OCI-LY3 (cell line): ENCODE measurements at regions not wholly inside any gene's neighbourhood (a gene's known extent, or its start where the extent isn't known, plus 50 kb on each side); places are given as distances from the start of the nearest gene placed in this dataset.

Experiments used
- H2AFZ ChIP-seq: fragments of 200-600, 300-600 bp; shearing (Covaris generic); 2 replicates; pipeline ENCODE4 v1.6.0; 2014; ENCODE audit warnings: antibody characterized with exemption, low read depth, low read length
- H3K27ac ChIP-seq: fragments of 200-600, 300-600 bp; sonication (generic); 2 replicates; pipeline ENCODE4 v1.5.1; 2014; ENCODE audit warnings: mild to moderate bottlenecking, low read length, moderate library complexity, mixed read lengths
- H3K27me3 ChIP-seq: fragments of 200-600, 300-600 bp; sonication (generic); 2 replicates; pipeline ENCODE4 v1.6.1; 2014; ENCODE audit warnings: low read depth, low read length, mixed read lengths
- H3K36me3 ChIP-seq: fragments of 200-600, 300-600 bp; sonication (generic); replicated peaks from 2 replicates; pipeline ENCODE3; 2014; ENCODE audit warnings: low read depth, low read length, mixed read lengths
- H3K4me1 ChIP-seq: fragments of 300-600, 200-600 bp; sonication (generic); 2 replicates; pipeline ENCODE4 v1.6.1; 2014; ENCODE audit warnings: low read length, mixed read lengths
- H3K4me2 ChIP-seq: fragments of 200-600, 300-600 bp; sonication (generic); 2 replicates; pipeline ENCODE4 v1.6.1; 2014; ENCODE audit warnings: low read length, mixed read lengths
- H3K4me3 ChIP-seq: fragments of 300-600, 200-600 bp; sonication (generic); 2 replicates; pipeline ENCODE4 v1.5.1; 2014; ENCODE audit warnings: antibody characterized with exemption, mild to moderate bottlenecking, low read length, moderate library complexity
- H3K79me2 ChIP-seq: fragments of 300-600, 200-600 bp; shearing (Covaris generic); 2 replicates; pipeline ENCODE4 v1.6.1; 2014; ENCODE audit warnings: mild to moderate bottlenecking, low read length, mixed read lengths
- H3K9ac ChIP-seq: fragments of 300-600, 200-600 bp; shearing (Covaris generic); 2 replicates; pipeline ENCODE4 v1.6.0; 2014; ENCODE audit warnings: mild to moderate bottlenecking, low read length, moderate library complexity
- H3K9me3 ChIP-seq: fragments of 200-600, 300-600 bp; shearing (Covaris generic); 2 replicates; pipeline ENCODE4 v1.6.1; 2014; ENCODE audit warnings: low read length, mixed read lengths; ENCODE audit not compliant: insufficient read depth
- H4K20me1 ChIP-seq: fragments of 200-600, 300-600 bp; sonication (generic); 2 replicates; pipeline ENCODE4 v1.6.1; 2016; ENCODE audit warnings: low read length, mixed read lengths; ENCODE audit not compliant: insufficient read depth
- CTCF ChIP-seq: fragments of 200-600, 300-600 bp; sonication (generic); IDR thresholded peaks from 2 replicates; pipeline ENCODE4 v1.5.1; 2014; ENCODE audit warnings: antibody characterized with exemption, low read length, low read depth
- EZH2phosphoT487 ChIP-seq: fragments of 200-600 bp; shearing (Covaris generic); IDR thresholded peaks from 2 replicates; pipeline ENCODE4 v1.6.1; 2018; ENCODE audit warnings: antibody characterized with exemption, mixed run types, low read depth

GRCh38 chr3:157589211-157589610 is 86.0 kb upstream of the VEPH1 start:
- H3K9ac ChIP-seq = no peak overlapping the region
- no peaks in the 10 kb centered on the region for H4K20me1 ChIP-seq
- H3K79me2 ChIP-seq = no peaks in the 10 kb centered on the region
- no peak overlapping the region for H3K4me2 ChIP-seq
- no peak overlapping the region for H3K27ac ChIP-seq
- no peaks in the 10 kb centered on the region for H3K36me3 ChIP-seq
- TF ChIP-seq CTCF = no peak
- no peak for TF ChIP-seq EZH2phosphoT487
- H3K9me3 ChIP-seq = no peaks in the 10 kb centered on the region
- no peaks in the 10 kb centered on the region for H3K4me1 ChIP-seq
- H2AFZ ChIP-seq = no peak overlapping the region
- no peak overlapping the region for H3K4me3 ChIP-seq
- peaks cover 12% of the 10 kb centered on the region for H3K27me3 ChIP-seq

DNA sequence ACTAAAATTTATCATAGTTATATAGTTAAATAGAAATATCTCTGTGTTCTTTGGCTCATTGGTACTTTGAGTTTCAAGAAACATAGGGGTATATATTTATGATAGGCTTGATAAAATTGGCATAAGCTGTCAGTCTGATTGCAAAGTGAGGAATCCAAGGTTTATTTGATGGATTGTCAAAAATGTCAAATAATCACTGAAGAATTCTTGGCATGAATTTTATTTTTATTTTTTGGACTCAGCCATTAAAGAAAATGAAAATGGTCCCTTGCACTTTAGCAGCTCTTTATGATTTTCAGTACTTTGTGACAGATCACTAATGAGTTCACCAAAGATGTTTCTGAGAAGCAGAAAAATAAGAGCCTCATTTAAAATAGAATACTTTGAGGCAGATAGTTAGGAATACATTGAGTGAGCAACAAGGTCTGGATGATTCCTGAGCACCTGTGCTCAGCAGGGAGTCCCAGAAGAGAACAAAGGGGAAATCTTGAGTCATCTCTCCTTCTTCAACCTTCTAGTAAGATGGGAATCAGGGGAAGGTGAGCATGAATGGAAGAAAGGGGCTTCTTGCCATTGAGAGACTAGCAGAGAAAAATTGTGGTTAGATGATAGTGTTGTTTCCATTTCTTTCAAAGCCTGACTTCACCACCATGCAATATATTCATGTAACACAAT is 85.3 kb upstream of the VEPH1 start:
- Histone ChIP-seq H3K79me2 (no peaks in the 10 kb centered on the region), H3K36me3 (no peaks in the 10 kb centered on the region), H3K27ac (no peak overlapping the region), H3K4me1 (no peaks in the 10 kb centered on the region), H3K9me3 (no peaks in the 10 kb centered on the region), H3K4me3 (no peak overlapping the region), H3K27me3 (peaks cover 12% of the 10 kb centered on the region), H4K20me1 (no peaks in the 10 kb centered on the region), H3K4me2 (no peak overlapping the region), H3K9ac (no peak overlapping the region), H2AFZ (no peak overlapping the region)
- TF ChIP-seq EZH2phosphoT487 (no peak), CTCF (no peak)

DNA sequence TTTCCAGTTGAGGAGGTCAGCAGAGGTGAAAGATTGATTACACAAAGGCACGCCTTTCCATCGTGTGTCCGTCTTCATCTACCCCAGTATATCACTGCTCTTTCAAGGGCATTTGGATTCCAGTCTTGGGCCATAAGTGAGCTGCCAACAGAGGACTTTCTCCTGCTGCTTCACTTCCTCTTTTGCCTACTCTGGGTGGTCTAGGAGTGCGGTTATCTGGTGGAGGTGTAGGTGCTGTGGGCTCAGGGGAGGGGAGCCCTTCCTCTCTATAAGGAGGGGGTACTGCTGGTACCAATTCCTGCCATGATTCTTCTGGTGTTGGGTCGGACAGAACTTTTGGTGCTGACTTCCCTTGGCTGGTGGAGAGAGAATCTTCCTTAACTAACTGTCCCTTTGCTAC is 83.1 kb upstream of the VEPH1 start:
- H3K79me2 ChIP-seq = no peaks in the 10 kb centered on the region
- no peaks in the 10 kb centered on the region for H3K27me3 ChIP-seq
- no peak overlapping the region for H3K9ac ChIP-seq
- no peaks in the 10 kb centered on the region for H3K36me3 ChIP-seq
- no peak overlapping the region for H3K4me3 ChIP-seq
- H2AFZ ChIP-seq = no peak overlapping the region
- no peaks in the 10 kb centered on the region for H3K4me1 ChIP-seq
- no peak overlapping the region for H3K4me2 ChIP-seq
- H3K27ac ChIP-seq = no peak overlapping the region
- no peaks in the 10 kb centered on the region for H3K9me3 ChIP-seq
- no peaks in the 10 kb centered on the region for H4K20me1 ChIP-seq
- TF ChIP-seq EZH2phosphoT487 (no peak), CTCF (no peak)

DNA sequence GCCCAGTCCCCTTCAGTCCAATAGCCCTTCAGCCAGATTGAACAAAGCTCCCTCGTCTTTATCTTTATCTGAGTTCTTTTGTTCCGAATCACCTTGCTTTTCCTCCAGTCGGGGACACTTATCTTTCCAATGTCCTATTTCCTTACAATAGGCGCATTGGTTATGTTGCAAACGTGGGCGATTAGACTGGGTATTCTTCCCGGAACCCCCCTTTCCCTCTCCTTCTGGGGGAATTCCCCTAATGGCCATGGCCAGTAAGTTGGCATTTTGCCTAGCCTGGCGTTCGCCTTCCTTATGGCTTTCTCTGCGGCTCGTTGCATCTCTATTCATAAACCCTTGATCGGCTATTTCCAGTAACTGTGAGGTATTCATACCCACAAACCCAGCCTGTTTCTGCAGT is 82.2 kb upstream of the VEPH1 start:
- no peak overlapping the region for H3K4me3 ChIP-seq
- no peaks in the 10 kb centered on the region for H3K4me1 ChIP-seq
- no peaks in the 10 kb centered on the region for H3K9me3 ChIP-seq
- TF ChIP-seq CTCF (no peak), EZH2phosphoT487 (no peak)
- no peaks in the 10 kb centered on the region for H3K27me3 ChIP-seq
- no peaks in the 10 kb centered on the region for H3K79me2 ChIP-seq
- H3K27ac ChIP-seq = no peak overlapping the region
- no peak overlapping the region for H2AFZ ChIP-seq
- no peak overlapping the region for H3K9ac ChIP-seq
- H3K4me2 ChIP-seq = no peak overlapping the region
- no peaks in the 10 kb centered on the region for H4K20me1 ChIP-seq
- H3K36me3 ChIP-seq = no peaks in the 10 kb centered on the region
